PC-9 (cell line): ENCODE measurements at regions not wholly inside any gene's neighbourhood (a gene's known extent, or its start where the extent isn't known, plus 50 kb on each side); places are given as distances from the start of the nearest gene placed in this dataset.

Experiments used
- BruUV-seq: library from RNA; stranded (reverse); fragments of 400-500 nt; replicated peaks from 2 replicates; lab custom pipeline; 2021; lab: Mats Ljungman, UMichigan
- CTCF ChIA-PET: fragments of 300-600 bp; sonication (Branson Sonifier 250); formaldehyde crosslinking; loops from one replicate; lab custom pipeline; 2022; ENCODE audit warnings: antibody characterized with exemption; lab: Charles Lee
- POLR2A ChIA-PET: fragments of 300-600 bp; sonication (Branson Sonifier 250); formaldehyde crosslinking; loops from one replicate; lab custom pipeline; 2022; ENCODE audit warnings: antibody characterized with exemption; ENCODE audit not compliant: unreplicated experiment; lab: Charles Lee
- DNase-seq, 2 experiments: peaks; one replicate each; pipeline versions ENCODE4 v3.0.0 to v3.0.0-alpha.2; 2015 to 2022; ENCODE audit warnings: mixed read lengths in 1 of 2
- H2AFZ ChIP-seq: fragments of 200-600 bp; sonication (generic); 2 replicates; pipeline ENCODE4 v1.8.1; 2017; ENCODE audit warnings: antibody characterized with exemption
- H3F3A ChIP-seq: fragments of 200-600 bp; sonication (generic); 2 replicates; pipeline ENCODE4 v1.8.1; 2017; ENCODE audit warnings: antibody characterized with exemption, mild to moderate bottlenecking, low read depth; ENCODE audit not compliant: insufficient read depth
- H3K27ac ChIP-seq: fragments of 200-600 bp; sonication (generic); 2 replicates; pipeline ENCODE4 v1.6.1; 2016; ENCODE audit warnings: mixed run types
- H3K27me3 ChIP-seq: fragments of 200-600 bp; sonication (generic); 2 replicates; pipeline ENCODE4 v1.6.1; 2016; ENCODE audit warnings: low read depth, mixed run types; ENCODE audit not compliant: insufficient read depth
- H3K36me3 ChIP-seq: fragments of 200-600 bp; sonication (generic); 2 replicates; pipeline ENCODE4 v1.6.1; 2016; ENCODE audit warnings: low read depth, mixed run types
- H3K4me1 ChIP-seq: fragments of 200-600 bp; sonication (generic); replicated peaks from 2 replicates; pipeline ENCODE4 v1.6.1; 2016; ENCODE audit warnings: mixed run types; ENCODE audit not compliant: insufficient read depth
- H3K4me2 ChIP-seq: fragments of 200-600 bp; sonication (generic); 2 replicates; pipeline ENCODE4 v1.6.1; 2017; ENCODE audit warnings: mixed run types
- H3K4me3 ChIP-seq: fragments of 200-600 bp; sonication (generic); 2 replicates; pipeline ENCODE4 v1.6.1; 2016; ENCODE audit warnings: mixed run types
- H3K79me2 ChIP-seq: fragments of 200-600 bp; sonication (generic); 2 replicates; pipeline ENCODE4 v1.6.1; 2017; ENCODE audit warnings: low read depth, mixed run types
- H3K9me2 ChIP-seq: fragments of 200-600 bp; sonication (generic); 2 replicates; pipeline ENCODE4 v1.8.1; 2017; ENCODE audit warnings: mild to moderate bottlenecking; ENCODE audit not compliant: insufficient read depth
- H3K9me3 ChIP-seq: fragments of 200-600 bp; sonication (generic); 2 replicates; pipeline ENCODE4 v1.8.1; 2016; ENCODE audit warnings: low read depth; ENCODE audit not compliant: insufficient read depth
- H4K20me1 ChIP-seq: fragments of 200-600 bp; sonication (generic); 2 replicates; pipeline ENCODE4 v1.8.1; 2017; ENCODE audit not compliant: insufficient read depth
- CTCF ChIP-seq: fragments of 200-600 bp; sonication (generic); conservative IDR thresholded peaks from 2 replicates; pipeline ENCODE4 v1.6.1; 2017; ENCODE audit warnings: mixed run types, antibody characterized with exemption, mild to moderate bottlenecking, moderate library complexity
- EZH2 ChIP-seq: fragments of 200-600 bp; sonication (generic); IDR thresholded peaks from 2 replicates; pipeline ENCODE4 v1.8.0; 2017; ENCODE audit warnings: antibody characterized with exemption, low read depth
- intact Hi-C: fragments of 100-400 bp; cut with micrococcal nuclease; formaldehyde crosslinking; loops from one replicate; pipeline ENCODE4 v1.10.0; 2022; ENCODE audit not compliant: unreplicated experiment

DNA sequence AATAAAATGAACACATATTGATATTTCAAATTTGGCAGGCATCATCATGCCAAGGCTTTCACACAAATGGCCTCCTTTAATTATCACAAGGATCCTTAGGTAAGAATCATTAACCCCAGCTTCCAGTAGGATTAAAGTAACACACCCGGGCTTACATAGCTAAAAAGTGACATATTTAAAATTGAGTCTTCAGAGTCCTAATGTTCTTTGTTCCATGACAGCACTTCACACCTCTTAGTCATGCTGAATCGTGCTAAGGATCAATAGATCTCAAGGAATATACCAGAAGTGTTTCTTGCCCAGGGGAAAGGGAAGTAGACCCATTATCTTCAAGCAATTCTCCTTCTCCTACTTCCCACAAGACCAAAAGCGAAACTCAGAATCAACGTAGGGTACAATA lies 76.6 kb upstream of the SOX2 start:
- H3K4me1 ChIP-seq: peaks cover 9% of the 10 kb centered on the region; the same call in 1 of the 2 replicates
- intact Hi-C loops: no loop called here
- TF ChIP-seq EZH2: no peak
- TF ChIP-seq CTCF: no peak
- no peak overlapping the region for H2AFZ ChIP-seq
- H3K27me3 ChIP-seq: no peaks in the 10 kb centered on the region
- H3K4me2 ChIP-seq: no peak overlapping the region
- H3K4me3 ChIP-seq: no peak overlapping the region
- DNase-seq: no peak
- POLR2A ChIA-PET: no interaction called here
- no peaks in the 10 kb centered on the region for H4K20me1 ChIP-seq
- peaks cover 5% of the 10 kb centered on the region for H3F3A ChIP-seq
- CTCF ChIA-PET: no interaction called here
- H3K36me3 ChIP-seq: no peaks in the 10 kb centered on the region
- no peak overlapping the region for H3K27ac ChIP-seq
- no peaks in the 10 kb centered on the region for H3K79me2 ChIP-seq
- H3K9me2 ChIP-seq: no peaks in the 10 kb centered on the region
- BruUV-seq: no TSS peak
- no peaks in the 10 kb centered on the region for H3K9me3 ChIP-seq

- CTCF ChIA-PET: interaction anchor here (0.7 kb wide), 1 partner anchor 419 kb away, joined by 6 read pairs; no protein-coding TSS in a partner anchor
These were observed 78.2 kb upstream of the SOX2 start for GRCh38 chr3:181633556-181633955.

DNA sequence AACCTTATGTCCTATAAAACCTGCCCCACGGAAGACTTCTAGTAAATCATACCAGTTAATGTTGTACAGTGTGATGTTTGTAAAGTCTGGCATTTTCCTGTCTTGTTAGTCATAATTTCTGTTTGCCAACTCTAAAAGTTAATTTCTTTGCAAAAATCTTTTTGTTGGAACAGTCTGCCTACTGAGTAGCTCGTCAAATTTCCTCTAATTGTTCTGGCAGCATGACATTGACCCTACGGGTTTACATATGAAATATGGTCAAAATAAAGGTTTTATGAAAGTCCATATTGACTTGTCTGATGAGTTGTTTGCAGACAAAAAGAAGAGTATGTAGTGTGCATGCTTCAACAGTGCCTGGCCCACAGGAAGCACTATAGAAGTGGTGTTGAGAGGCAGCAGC lies 79.8 kb upstream of the SOX2 start:
- Histone ChIP-seq H3K4me1 (peaks cover 12% of the 10 kb centered on the region), H3K4me2 (no peak overlapping the region), H3K4me3 (no peak overlapping the region), H3K36me3 (no peaks in the 10 kb centered on the region), H2AFZ (no peak overlapping the region), H3K27me3 (no peaks in the 10 kb centered on the region), H3K79me2 (no peaks in the 10 kb centered on the region), H3K9me2 (no peaks in the 10 kb centered on the region), H3F3A (no peaks in the 10 kb centered on the region), H3K9me3 (no peaks in the 10 kb centered on the region), H3K27ac (no peak overlapping the region), H4K20me1 (no peaks in the 10 kb centered on the region)
- ChIA-PET POLR2A (no interaction called here), CTCF (interaction anchor here (0.6 kb wide), 2 partner anchors 34 to 68 kb away, joined by 4 to 6 read pairs; no protein-coding TSS in a partner anchor)
- no TSS peak for BruUV-seq
- no peak for DNase-seq
- intact Hi-C loops: no loop called here
- TF ChIP-seq CTCF (no peak), EZH2 (no peak)

More at GRCh38 chr3:181633556-181633955, 78.2 kb upstream of the SOX2 start:
- no peaks in the 10 kb centered on the region for H3K79me2 ChIP-seq
- no peaks in the 10 kb centered on the region for H3K9me3 ChIP-seq
- no peak overlapping the region for H2AFZ ChIP-seq
- no peak overlapping the region for H3K4me2 ChIP-seq
- H3K27me3 ChIP-seq: no peaks in the 10 kb centered on the region
- DNase-seq: no peak
- H4K20me1 ChIP-seq: no peaks in the 10 kb centered on the region
- H3K4me1 ChIP-seq: peaks cover 19% of the 10 kb centered on the region
- no peaks in the 10 kb centered on the region for H3K36me3 ChIP-seq
- intact Hi-C loops: no loop called here
- H3K27ac ChIP-seq: no peak overlapping the region
- TF ChIP-seq EZH2 (no peak), CTCF (no peak)
- no TSS peak for BruUV-seq
- POLR2A ChIA-PET: no interaction called here
- H3K4me3 ChIP-seq: no peak overlapping the region
- H3K9me2 ChIP-seq: no peaks in the 10 kb centered on the region
- peaks cover 5% of the 10 kb centered on the region for H3F3A ChIP-seq
